ENCODE measurements at regions not wholly inside any gene's neighbourhood (a gene's known extent, or its start where the extent isn't known, plus 50 kb on each side); places are given as distances from the start of the nearest gene placed in this dataset.

DNA sequence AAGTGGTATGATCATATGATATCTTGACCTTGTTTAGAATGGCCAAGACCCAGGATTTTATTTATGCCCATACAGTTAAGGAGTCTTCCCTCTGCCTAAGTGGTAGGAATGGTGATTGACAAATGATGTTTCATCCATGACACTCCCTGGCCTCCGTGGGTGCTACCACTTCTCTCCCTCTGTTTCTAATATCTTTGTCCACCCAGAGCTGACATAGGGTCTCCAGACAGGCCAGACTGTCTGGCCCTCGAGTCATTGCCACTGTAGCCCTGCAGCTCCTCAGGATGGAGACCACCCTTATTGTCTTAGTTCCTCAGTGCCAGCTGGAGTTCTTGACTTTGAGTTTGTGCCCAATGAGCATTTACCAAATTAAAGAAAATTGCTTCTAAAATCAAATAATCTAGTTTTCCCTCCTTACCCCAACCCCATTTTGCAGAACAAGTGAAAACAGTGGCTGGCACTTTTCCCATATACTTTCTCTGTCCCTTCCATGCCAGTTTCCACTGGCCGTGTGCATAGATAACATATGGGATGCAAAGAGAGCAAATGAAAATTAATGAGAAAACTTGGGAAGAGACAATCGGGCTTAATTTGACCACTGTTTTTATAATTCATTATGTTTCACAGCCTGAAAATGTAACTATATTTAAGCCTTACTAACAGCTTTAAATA is 235.7 kb downstream of the NSG2 start:
- TF ChIP-seq, protein P1, sequence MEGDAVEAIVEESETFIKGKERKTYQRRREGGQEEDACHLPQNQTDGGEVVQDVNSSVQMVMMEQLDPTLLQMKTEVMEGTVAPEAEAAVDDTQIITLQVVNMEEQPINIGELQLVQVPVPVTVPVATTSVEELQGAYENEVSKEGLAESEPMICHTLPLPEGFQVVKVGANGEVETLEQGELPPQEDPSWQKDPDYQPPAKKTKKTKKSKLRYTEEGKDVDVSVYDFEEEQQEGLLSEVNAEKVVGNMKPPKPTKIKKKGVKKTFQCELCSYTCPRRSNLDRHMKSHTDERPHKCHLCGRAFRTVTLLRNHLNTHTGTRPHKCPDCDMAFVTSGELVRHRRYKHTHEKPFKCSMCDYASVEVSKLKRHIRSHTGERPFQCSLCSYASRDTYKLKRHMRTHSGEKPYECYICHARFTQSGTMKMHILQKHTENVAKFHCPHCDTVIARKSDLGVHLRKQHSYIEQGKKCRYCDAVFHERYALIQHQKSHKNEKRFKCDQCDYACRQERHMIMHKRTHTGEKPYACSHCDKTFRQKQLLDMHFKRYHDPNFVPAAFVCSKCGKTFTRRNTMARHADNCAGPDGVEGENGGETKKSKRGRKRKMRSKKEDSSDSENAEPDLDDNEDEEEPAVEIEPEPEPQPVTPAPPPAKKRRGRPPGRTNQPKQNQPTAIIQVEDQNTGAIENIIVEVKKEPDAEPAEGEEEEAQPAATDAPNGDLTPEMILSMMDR (IDR thresholded peaks at IDR 0.05), result no peak
- TF ChIP-seq POLR2A (IDR thresholded peaks at IDR 0.05), result no peak

Data from body of pancreas (tissue), 4 donors.